Activated CD8-positive, alpha-beta T cell treated with anti-CD3 and anti-CD28 coated beads for 36 hours (primary cell): ENCODE measurements at regions not wholly inside any gene's neighbourhood (a gene's known extent, or its start where the extent isn't known, plus 50 kb on each side); places are given as distances from the start of the nearest gene placed in this dataset.

Experiments used
- ATAC-seq: fragments of 200-7000 bp; cut with Tn5 transposase; one replicate; pipeline ENCODE4 v1.10.0; 2021; ENCODE audit warnings: mild to moderate bottlenecking, moderate library complexity
- CTCF ChIA-PET: fragments of 350-600 bp; sonication (Branson Sonifier 250); formaldehyde crosslinking; loops from one replicate; lab custom pipeline; 2021; ENCODE audit warnings: antibody characterized with exemption; lab: Charles Lee
- POLR2A ChIA-PET: fragments of 350-600 bp; sonication (Branson Sonifier 250); formaldehyde crosslinking; loops from one replicate; lab custom pipeline; 2021; ENCODE audit warnings: antibody characterized with exemption; lab: Charles Lee
- DNase-seq: peaks from one replicate; pipeline ENCODE4 v3.0.0-alpha.2; 2020
- H3K27ac Mint-ChIP-seq: one replicate; pipeline ENCODE4 v1.8.0; 2021; ENCODE audit warnings: mild to moderate bottlenecking, mixed read lengths
- H3K27me3 Mint-ChIP-seq: one replicate; pipeline ENCODE4 v1.8.0; 2021; ENCODE audit warnings: mixed read lengths
- H3K36me3 Mint-ChIP-seq: one replicate; pipeline ENCODE4 v1.8.0; 2021; ENCODE audit warnings: low read depth, mixed read lengths
- H3K4me1 Mint-ChIP-seq: one replicate; pipeline ENCODE4 v1.8.0; 2021; ENCODE audit warnings: low read depth, mixed read lengths
- H3K4me3 Mint-ChIP-seq: one replicate; pipeline ENCODE4 v1.8.0; 2021; ENCODE audit warnings: mild to moderate bottlenecking, moderate library complexity, mixed read lengths
- H3K9me3 Mint-ChIP-seq: one replicate; pipeline ENCODE4 v1.8.0; 2021; ENCODE audit warnings: mixed read lengths
- intact Hi-C: fragments of 100-400 bp; cut with micrococcal nuclease; formaldehyde crosslinking; loops from one replicate; pipeline ENCODE4 v1.10.0; 2022
- TF ChIP-seq, protein P1 (sequence below): fragments of 200-600 bp; IDR thresholded peaks from one replicate; pipeline ENCODE4 v1.8.0; 2022; ENCODE audit warnings: antibody characterized with exemption, mild to moderate bottlenecking

GRCh38 chr1:23615423-23615822, 56.1 kb upstream of the ID3 start:
- Mint-ChIP-seq H3K27ac (peak overlapping the region; percentile 30), H3K36me3 (peaks cover 6% of the 10 kb centered on the region), H3K9me3 (peaks cover 5% of the 10 kb centered on the region), H3K4me3 (no peak overlapping the region), H3K4me1 (peaks cover 85% of the 10 kb centered on the region), H3K27me3 (no peaks in the 10 kb centered on the region)
- no peak for DNase-seq
- ChIA-PET POLR2A (interaction anchor here (3.5 kb wide), 1 partner anchor 60 kb away, joined by 19 read pairs; no protein-coding TSS in a partner anchor), CTCF (no interaction called here)
- intact Hi-C loops = loop anchor here (2.0 kb wide), 1 partner anchor 15 kb away; no protein-coding TSS in a partner anchor
- TF ChIP-seq, protein P1, sequence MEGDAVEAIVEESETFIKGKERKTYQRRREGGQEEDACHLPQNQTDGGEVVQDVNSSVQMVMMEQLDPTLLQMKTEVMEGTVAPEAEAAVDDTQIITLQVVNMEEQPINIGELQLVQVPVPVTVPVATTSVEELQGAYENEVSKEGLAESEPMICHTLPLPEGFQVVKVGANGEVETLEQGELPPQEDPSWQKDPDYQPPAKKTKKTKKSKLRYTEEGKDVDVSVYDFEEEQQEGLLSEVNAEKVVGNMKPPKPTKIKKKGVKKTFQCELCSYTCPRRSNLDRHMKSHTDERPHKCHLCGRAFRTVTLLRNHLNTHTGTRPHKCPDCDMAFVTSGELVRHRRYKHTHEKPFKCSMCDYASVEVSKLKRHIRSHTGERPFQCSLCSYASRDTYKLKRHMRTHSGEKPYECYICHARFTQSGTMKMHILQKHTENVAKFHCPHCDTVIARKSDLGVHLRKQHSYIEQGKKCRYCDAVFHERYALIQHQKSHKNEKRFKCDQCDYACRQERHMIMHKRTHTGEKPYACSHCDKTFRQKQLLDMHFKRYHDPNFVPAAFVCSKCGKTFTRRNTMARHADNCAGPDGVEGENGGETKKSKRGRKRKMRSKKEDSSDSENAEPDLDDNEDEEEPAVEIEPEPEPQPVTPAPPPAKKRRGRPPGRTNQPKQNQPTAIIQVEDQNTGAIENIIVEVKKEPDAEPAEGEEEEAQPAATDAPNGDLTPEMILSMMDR = no peak
- no peak for ATAC-seq

DNA sequence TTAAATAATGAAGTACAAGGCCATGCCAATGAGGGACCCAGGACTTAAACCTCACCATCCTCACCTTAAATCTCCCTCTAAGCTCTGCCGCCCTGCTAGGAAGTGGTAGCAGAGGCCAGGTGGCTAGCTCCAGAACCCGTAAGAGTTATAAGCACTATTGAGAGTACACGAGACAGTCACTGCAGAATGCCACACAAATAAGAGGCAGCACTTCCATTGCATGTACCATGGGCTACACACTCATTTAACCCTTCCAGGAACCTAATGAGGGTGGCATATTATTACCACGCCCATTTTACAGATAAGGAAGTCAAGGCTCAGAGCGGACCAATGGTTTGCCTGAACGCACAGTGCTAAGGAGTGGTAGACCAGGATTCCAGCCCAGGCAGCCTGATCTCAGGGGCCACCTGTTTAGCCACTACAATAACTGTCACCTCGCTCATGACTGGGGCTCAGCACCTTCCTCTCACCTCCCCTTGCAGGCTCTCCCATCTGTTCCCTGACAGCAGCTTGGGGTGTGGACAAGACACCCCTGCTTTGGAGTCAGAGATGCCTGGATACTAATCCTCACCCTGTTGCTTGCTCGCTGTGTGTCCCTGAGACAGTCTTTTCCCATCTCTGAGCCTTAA, 54.8 kb upstream of the ID3 start:
- CTCF ChIA-PET = interaction anchor here (0.9 to 4.0 kb wide), 6 partner anchors 11 to 31 kb away, joined by 3 to 15 read pairs (median 5); no protein-coding TSS in a partner anchor
- Mint-ChIP-seq H3K27ac (peak overlapping the region; percentile 89), H3K27me3 (no peaks in the 10 kb centered on the region), H3K9me3 (peaks cover 5% of the 10 kb centered on the region), H3K4me3 (no peak overlapping the region), H3K4me1 (peaks cover 76% of the 10 kb centered on the region), H3K36me3 (peaks cover 6% of the 10 kb centered on the region)
- ATAC-seq (no peak), DNase-seq (no peak)
- POLR2A ChIA-PET = interaction anchor here (1.0 to 3.5 kb wide), 5 partner anchors 10 to 59 kb away, joined by 3 to 19 read pairs (median 9); no protein-coding TSS in a partner anchor
- TF ChIP-seq, protein P1 = no peak
- intact Hi-C loops = loop anchor here (2.0 kb wide), 1 partner anchor 13 kb away; no protein-coding TSS in a partner anchor

- Mint-ChIP-seq H3K4me1 (peaks cover 69% of the 10 kb centered on the region), H3K27me3 (no peaks in the 10 kb centered on the region), H3K4me3 (peak overlapping the region; percentile 28), H3K9me3 (peaks cover 3% of the 10 kb centered on the region), H3K27ac (peak overlapping the region; percentile 89), H3K36me3 (peaks cover 3% of the 10 kb centered on the region)
- TF ChIP-seq, protein P1 = no peak
- peak; percentile 85 for DNase-seq
- intact Hi-C loops = loop anchor here (2.0 kb wide), 1 partner anchor 13 kb away; no protein-coding TSS in a partner anchor
- POLR2A ChIA-PET = interaction anchor here (0.7 to 5.0 kb wide), 9 partner anchors 8 to 78 kb away, joined by 3 to 31 read pairs (median 7); partner anchors contain the start of genes ID3 and RPL11
- CTCF ChIA-PET = interaction anchor here (0.7 to 4.0 kb wide), 11 partner anchors 11 to 47 kb away, joined by 3 to 15 read pairs (median 3); no protein-coding TSS in a partner anchor
- peak; percentile 63 for ATAC-seq
Observed at GRCh38 chr1:23613191-23614031, 54.1 kb upstream of the ID3 start.

DNA sequence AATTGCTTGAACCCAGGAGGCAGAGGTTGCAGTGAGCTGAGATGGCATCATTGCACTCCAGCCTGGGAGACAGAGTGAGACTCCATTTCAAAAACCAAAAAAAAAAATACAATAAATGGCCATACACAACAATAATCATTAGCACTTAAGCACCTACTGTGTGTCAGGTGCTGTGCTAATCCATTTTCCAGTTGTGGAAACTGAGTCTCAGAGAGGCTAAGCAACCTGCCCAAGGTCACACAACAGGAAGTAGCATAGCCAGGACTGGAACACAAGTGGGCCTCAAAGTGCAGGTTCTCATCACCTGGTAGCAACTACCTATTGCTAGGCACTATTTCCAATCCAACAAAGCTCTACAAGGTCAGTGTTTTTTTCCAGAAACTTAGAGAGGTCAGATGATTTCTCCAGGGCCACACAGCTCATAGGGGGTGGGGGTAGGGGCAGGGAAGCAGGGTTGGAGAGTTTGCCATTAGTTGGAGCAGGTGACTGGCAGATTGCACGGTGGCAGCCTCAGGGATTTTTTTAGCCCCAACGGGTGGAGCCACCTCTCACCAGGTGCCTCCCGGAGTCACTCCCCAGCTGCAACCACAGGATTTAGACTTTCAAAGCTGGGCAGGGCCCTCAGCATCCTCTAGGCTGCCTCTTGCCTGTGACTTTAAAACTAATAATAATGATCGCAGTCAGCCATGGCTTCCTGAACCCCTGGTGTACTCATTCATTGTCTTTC, 52.5 kb upstream of the ID3 start:
- intact Hi-C loops = no loop called here
- CTCF ChIA-PET = interaction anchor here (0.6 to 4.0 kb wide), 8 partner anchors 9 to 275 kb away, joined by 3 to 15 read pairs (median 5); no protein-coding TSS in a partner anchor
- Mint-ChIP-seq H3K4me1 (peaks cover 65% of the 10 kb centered on the region), H3K36me3 (no peaks in the 10 kb centered on the region), H3K27me3 (no peaks in the 10 kb centered on the region), H3K27ac (peak overlapping the region; percentile 89), H3K9me3 (no peaks in the 10 kb centered on the region), H3K4me3 (no peak overlapping the region)
- POLR2A ChIA-PET = interaction anchor here (0.7 to 5.0 kb wide), 8 partner anchors 13 to 57 kb away, joined by 3 to 31 read pairs (median 6); partner anchors contain the start of gene ID3
- ATAC-seq = peak; percentile 15
- TF ChIP-seq, protein P1 = no peak
- peak; percentile 60 for DNase-seq
